K562 (cell line): ENCODE measurements at regions not wholly inside any gene's neighbourhood (a gene's known extent, or its start where the extent isn't known, plus 50 kb on each side); places are given as distances from the start of the nearest gene placed in this dataset.

ENCODE experiments used
- ATAC-seq: fragments of 200-7000 bp; cut with Tn5 transposase; 3 replicates; pipeline ENCODE4 v1.9.1; 2020; ENCODE audit warnings: moderate library complexity
- BruUV-seq: library from RNA; stranded (reverse); fragments of 400-500 nt; replicated peaks from 2 replicates; lab custom pipeline; 2021; lab: Mats Ljungman, UMichigan
- CTCF ChIA-PET: fragments of 300-600 bp; formaldehyde crosslinking; extraction: SDS; loops from one replicate; lab custom pipeline; 2021; ENCODE audit warnings: low intra/inter-chr PET ratio; lab: Yijun Ruan, JAX
- POLR2A ChIA-PET: fragments of 300-600, 350-650 bp; sonication (Branson Sonifier 250); formaldehyde crosslinking; extraction: SDS; loops from one replicate; lab custom pipeline; 2021; ENCODE audit warnings: antibody characterized with exemption, inconsistent platforms; lab: Yijun Ruan, JAX
- DNase-seq, 4 experiments: peaks; one replicate each; pipeline versions ENCODE4 v3.0.0 to v3.0.0-alpha.2; 2011 to 2018; ENCODE audit warnings: low spot score in 3 of 4, mixed read lengths in 3 of 4; ENCODE audit errors: extremely low read depth in 1 of 4
- FAIRE-seq: peaks from 2 replicates; lab custom pipeline; 2011; peaks lifted over from hg19 to GRCh38; lab: Jason Lieb, UNC
- H2AFZ ChIP-seq: 2 replicates; pipeline ENCODE4 v1.6.0; 2011; ENCODE audit warnings: low read depth, low read length, control low read depth, inconsistent platforms
- H3K27ac ChIP-seq: fragments of 200-600 bp; 3 replicates; pipeline ENCODE4 v1.8.0; 2011; ENCODE audit warnings: low read depth, mild to moderate bottlenecking, control low read depth, inconsistent platforms, low read length, moderate library complexity, mixed read lengths; ENCODE audit errors: extremely low read depth
- H3K27me3 ChIP-seq, 2 experiments: fragments of 300-600 bp in 1 of 2; 2 replicates in 1 of 2; 3 replicates in 1 of 2; pipeline versions ENCODE4 v1.6.0 to v1.8.0; 2011; ENCODE audit warnings: inconsistent platforms in 2 of 2, low read length in 2 of 2, mild to moderate bottlenecking in 1 of 2, mixed read lengths in 1 of 2, moderate library complexity in 1 of 2; ENCODE audit not compliant: control insufficient read depth in 2 of 2, insufficient read depth in 2 of 2
- H3K36me3 ChIP-seq: fragments of 300-600 bp; 3 replicates; pipeline ENCODE4 v1.8.0; 2011; ENCODE audit warnings: mild to moderate bottlenecking, low read length, inconsistent platforms; ENCODE audit not compliant: control insufficient read depth, insufficient read depth
- H3K4me1 ChIP-seq, 2 experiments: fragments of 200-600 bp in 1 of 2; replicated peaks in 1 of 2; 2 replicates in 1 of 2; 3 replicates in 1 of 2; pipeline versions ENCODE4 v1.5.1 to v1.8.0; 2011; ENCODE audit warnings: inconsistent platforms in 2 of 2, low read length in 2 of 2, mild to moderate bottlenecking in 1 of 2, mixed read lengths in 1 of 2, moderate library complexity in 1 of 2; ENCODE audit not compliant: control insufficient read depth in 2 of 2, insufficient read depth in 2 of 2
- H3K4me2 ChIP-seq: 2 replicates; pipeline ENCODE4 v1.6.1; 2011; ENCODE audit warnings: low read length, control low read depth, inconsistent platforms, mixed read lengths; ENCODE audit not compliant: insufficient read depth
- H3K4me3 ChIP-seq: fragments of 200-600 bp; sonication (generic), shearing (Covaris generic); 2 replicates; pipeline ENCODE4 v1.5.1; 2016; ENCODE audit warnings: control low read depth, inconsistent platforms
- H3K79me2 ChIP-seq: fragments of 200-600 bp; 3 replicates; pipeline ENCODE4 v1.8.0; 2011; ENCODE audit warnings: low read length, inconsistent platforms; ENCODE audit not compliant: control insufficient read depth, insufficient read depth
- H3K9ac ChIP-seq, 2 experiments: 2 replicates each; pipeline versions ENCODE4 v1.6.0 to v1.6.1; 2011; ENCODE audit warnings: low read depth in 2 of 2, low read length in 2 of 2, control low read depth in 1 of 2, inconsistent platforms in 1 of 2, mild to moderate bottlenecking in 1 of 2, mixed read lengths in 1 of 2; ENCODE audit not compliant: insufficient read depth in 1 of 2
- H3K9me1 ChIP-seq: one replicate; pipeline ENCODE4 v1.6.0; 2011; ENCODE audit warnings: inconsistent platforms, mild to moderate bottlenecking, low read length, moderate library complexity; ENCODE audit not compliant: control insufficient read depth, insufficient read depth
- H3K9me3 ChIP-seq: replicated peaks from 2 replicates; pipeline ENCODE4 v1.5.1; 2011; ENCODE audit warnings: low read depth, low read length, inconsistent platforms; ENCODE audit not compliant: control insufficient read depth, insufficient read depth
- H4K20me1 ChIP-seq: replicated peaks from 2 replicates; pipeline ENCODE4 v1.6.1; 2011; ENCODE audit warnings: low read length, inconsistent platforms, mixed read lengths; ENCODE audit not compliant: control insufficient read depth, insufficient read depth
- C11orf30 ChIP-seq: fragments of 450-650 bp; IDR thresholded peaks from 2 replicates; pipeline ENCODE4 v1.6.1; 2016; ENCODE audit warnings: low read depth, mild to moderate bottlenecking
- CGGBP1 ChIP-seq: fragments of 250-450 bp; sonication (Bioruptor Pico); IDR thresholded peaks from 2 replicates; pipeline ENCODE4 v1.9.0; 2021; ENCODE audit warnings: mild to moderate bottlenecking
- FOS ChIP-seq: IDR thresholded peaks from 3 replicates; pipeline ENCODE4 v1.6.1; 2011; ENCODE audit not compliant: insufficient read length; ENCODE audit errors: extremely low read depth
- GABPA ChIP-seq: fragments of 200-800 bp; sonication (Bioruptor generic); conservative IDR thresholded peaks from 2 replicates; pipeline ENCODE4 v1.6.1; 2016; ENCODE audit warnings: low read depth, missing genetic modification characterization, missing compliant biosample characterization
- JUN ChIP-seq, 2 experiments: sonication (generic) in 1 of 2; formaldehyde crosslinking in 1 of 2; IDR thresholded peaks; 2 replicates each; pipeline versions ENCODE4 v1.6.1 to v1.8.0; 2012 to 2022; ENCODE audit warnings: borderline replicate concordance in 2 of 2, mild to moderate bottlenecking in 2 of 2, improper control_type of control experiment in 1 of 2, low read depth in 1 of 2, low read length in 1 of 2, missing genetic modification reagents in 1 of 2
- RBFOX2 ChIP-seq: fragments of 200-400 bp; formaldehyde crosslinking; IDR thresholded peaks from 2 replicates; pipeline ENCODE4 v1.6.1; 2017; ENCODE audit warnings: low read depth, mild to moderate bottlenecking, low read length, moderate library complexity
- RBM15 ChIP-seq: fragments of 200-400 bp; formaldehyde crosslinking; IDR thresholded peaks from 2 replicates; pipeline ENCODE4 v1.6.1; 2018; ENCODE audit warnings: mild to moderate bottlenecking, low read length, moderate library complexity; ENCODE audit not compliant: insufficient read depth
- RFX5 ChIP-seq: IDR thresholded peaks from 2 replicates; pipeline ENCODE4 v1.6.1; 2011; ENCODE audit warnings: low read depth, mild to moderate bottlenecking, improper control_type of control experiment, low read length
- YY1 ChIP-seq, 3 experiments: IDR thresholded peaks; 2 replicates each; pipeline ENCODE4 v1.6.1; 2011; ENCODE audit warnings: low read length in 2 of 3, mild to moderate bottlenecking in 2 of 3, moderate library complexity in 2 of 3, borderline replicate concordance in 1 of 3, control low read depth in 1 of 3, low read depth in 1 of 3; ENCODE audit not compliant: insufficient read depth in 3 of 3, insufficient replicate concordance in 2 of 3, control insufficient read depth in 1 of 3, insufficient read length in 1 of 3; ENCODE audit errors: extremely low read depth in 1 of 3
- ZC3H8 ChIP-seq: fragments of 450-650 bp; IDR thresholded peaks from 2 replicates; pipeline ENCODE4 v1.6.1; 2017
- ZFP1 ChIP-seq: fragments of 450-650 bp; formaldehyde crosslinking; IDR thresholded peaks from 2 replicates; pipeline ENCODE4 v1.4.0; 2020; ENCODE audit warnings: mild to moderate bottlenecking, mixed read lengths
- ZNF224 ChIP-seq: sonication (generic); formaldehyde crosslinking; IDR thresholded peaks from 2 replicates; pipeline ENCODE4 v1.8.0; 2022; ENCODE audit warnings: mild to moderate bottlenecking, missing genetic modification reagents
- ZNF277 ChIP-seq: fragments of 250-450 bp; sonication (Bioruptor Pico); IDR thresholded peaks from 2 replicates; pipeline ENCODE4 v1.8.0; 2022; ENCODE audit warnings: inconsistent platforms, mild to moderate bottlenecking, moderate library complexity, borderline replicate concordance
- ZNF384 ChIP-seq: IDR thresholded peaks from 2 replicates; pipeline ENCODE4 v1.6.1; 2012; ENCODE audit warnings: low read depth, low read length, improper control_type of control experiment
- WGBS: fragments of 100-300 bp; shearing (Covaris generic); methylation state at CpG from one replicate; pipeline ENCODE4 v1.1.6; 2016; ENCODE audit warnings: low coverage, mixed read lengths; ENCODE audit not compliant: insufficient coverage; ENCODE audit errors: missing lambda C conversion rate; 5-methylcytosine and 5-hydroxymethylcytosine counted together
- in situ Hi-C: fragments of 300-500 bp; cut with MboI; formaldehyde crosslinking; loops from 4 replicates; pipeline ENCODE4 v1.15.0; 2018; ENCODE audit warnings: inconsistent platforms, mixed read lengths
- intact Hi-C: fragments of 100-400 bp; cut with micrococcal nuclease; formaldehyde crosslinking; loops from 2 replicates; pipeline ENCODE4 v1.14.2; 2022

- H2AFZ ChIP-seq = no peak overlapping the region
- DNase-seq (no peak), FAIRE-seq (no peak), ATAC-seq (no peak)
- H3K36me3 ChIP-seq = no peaks in the 10 kb centered on the region
- BruUV-seq = no TSS peak
- no peak overlapping the region for H3K4me3 ChIP-seq
- no peak overlapping the region for H3K9ac ChIP-seq
- H3K9me3 ChIP-seq = no peaks in the 10 kb centered on the region
- ChIA-PET POLR2A (no interaction called here), CTCF (no interaction called here)
- H3K27me3 ChIP-seq = no peaks in the 10 kb centered on the region
- no peak overlapping the region for H3K4me2 ChIP-seq
- 2% methylated on average over 2 of the region's 2 CpGs for WGBS
- no peak overlapping the region for H3K27ac ChIP-seq
- no peaks in the 10 kb centered on the region for H3K79me2 ChIP-seq
- intact Hi-C loops = no loop called here
- no peaks in the 10 kb centered on the region for H4K20me1 ChIP-seq
- in situ Hi-C loops = no loop called here
- H3K9me1 ChIP-seq = no peaks in the 10 kb centered on the region
- no peaks in the 10 kb centered on the region for H3K4me1 ChIP-seq
- TF ChIP-seq FOS (no peak), RFX5 (no peak), ZNF384 (no peak), CGGBP1 (CRISPR knock-in tag) (no peak), YY1 (IDR thresholded peaks at IDR 0.05; ENCODE audit: borderline replicate concordance in 1 of 3, control insufficient read depth in 1 of 3, extremely low read depth in 1 of 3, insufficient read depth in 3 of 3, insufficient read length in 1 of 3, insufficient replicate concordance in 2 of 3, low read depth in 1 of 3, low read length in 2 of 3) (no peak), RBM15 (no peak), ZC3H8 (no peak), ZNF277 (CRISPR knock-in tag) (no peak), RBFOX2 (no peak), ZNF224 (CRISPR knock-in tag) (no peak), JUN (IDR thresholded peaks at IDR 0.05; ENCODE audit: borderline replicate concordance, low read depth, low read length) (no peak), JUN (CRISPR knock-in tag; IDR thresholded peaks at IDR 0.05; ENCODE audit: borderline replicate concordance) (no peak), C11orf30 (no peak), ZFP1 (CRISPR knock-in tag) (no peak), GABPA (no peak)
Measured at GRCh38 chr3:21331321-21331720, 419.7 kb downstream of the ZNF385D start.
